ENCODE measurements at regions not wholly inside any gene's neighbourhood (a gene's known extent, or its start where the extent isn't known, plus 50 kb on each side); places are given as distances from the start of the nearest gene placed in this dataset.

DNA sequence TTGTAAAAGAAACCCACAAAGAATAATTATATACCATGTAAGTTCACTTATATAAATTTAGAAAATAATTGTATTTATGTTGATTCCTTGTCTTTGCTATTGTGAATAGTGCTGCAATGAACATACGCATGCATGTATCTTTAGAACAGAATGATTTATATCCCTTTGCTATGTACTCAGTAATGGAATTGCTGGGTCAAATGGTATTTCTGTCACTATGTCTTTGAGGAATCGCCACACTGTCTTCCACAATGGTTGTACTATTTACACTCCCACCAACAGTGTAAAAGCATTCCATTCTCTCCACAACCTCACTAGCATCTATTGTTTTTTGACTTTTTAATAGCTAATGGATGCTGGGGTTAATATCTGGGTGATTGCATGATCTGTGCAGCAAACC is 149.4 kb upstream of the CNTN3 start:
- no peak for DNase-seq (ENCODE audit: low read depth)

GRCh38 chr3:74756674-74757073 is 142.2 kb upstream of the CNTN3 start:
- no peak overlapping the region for H3K4me3 ChIP-seq (ENCODE audit: low read depth, low read length)
- no peak for TF ChIP-seq CTCF (conservative IDR thresholded peaks at IDR 0.05; ENCODE audit: low read depth, low read length)
- DNase-seq (ENCODE audit: low read depth), result no peak

More for the DNA sequence above, 149.4 kb upstream of the CNTN3 start:
- no peak for TF ChIP-seq CTCF (conservative IDR thresholded peaks at IDR 0.05; ENCODE audit: low read depth, low read length)
- H3K4me3 ChIP-seq (ENCODE audit: low read depth, low read length), result no peak overlapping the region

DNA sequence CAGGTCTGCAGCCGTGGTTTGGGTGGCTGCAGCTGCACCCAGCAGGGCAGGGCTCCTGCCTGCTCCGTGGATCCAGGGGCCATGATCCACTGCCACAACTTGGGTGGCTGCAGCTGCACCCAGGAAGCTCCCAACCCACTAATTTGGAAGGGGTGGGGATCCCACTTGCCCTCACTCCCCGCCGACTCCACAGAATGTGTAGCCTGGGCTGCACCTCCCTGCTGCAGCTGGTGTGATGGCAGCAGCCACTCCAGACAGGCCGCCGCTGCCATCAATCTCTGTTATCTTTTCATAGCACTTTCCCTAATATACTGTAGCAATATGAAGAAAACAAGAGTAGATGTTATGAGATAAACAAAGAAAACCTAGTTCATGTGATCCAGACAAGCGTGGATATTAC is 137.8 kb upstream of the CNTN3 start:
- no peak for TF ChIP-seq CTCF (conservative IDR thresholded peaks at IDR 0.05; ENCODE audit: low read depth, low read length)
- no peak for DNase-seq (ENCODE audit: low read depth)
- H3K4me3 ChIP-seq (ENCODE audit: low read depth, low read length), result no peak overlapping the region

DNA sequence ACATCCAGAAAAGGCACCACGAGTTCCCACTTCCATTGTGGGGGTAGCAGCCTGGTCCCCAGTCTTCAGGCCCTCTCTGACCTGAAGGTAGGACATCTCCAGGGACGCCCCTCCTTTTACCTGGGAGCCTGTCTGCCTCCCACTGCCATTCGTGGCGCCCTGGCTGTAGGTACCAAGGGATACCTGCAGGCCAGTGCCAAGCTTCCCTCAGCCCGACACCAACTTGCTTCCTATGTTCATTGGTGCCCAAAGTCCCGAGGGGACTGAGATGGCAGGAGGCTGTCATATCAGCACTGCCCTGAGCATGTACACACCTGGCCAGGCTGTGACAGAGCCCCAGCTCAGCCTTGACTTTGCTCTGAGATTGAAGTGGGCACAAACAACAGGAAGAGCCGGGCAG is 137.3 kb upstream of the CNTN3 start:
- no peak for DNase-seq (ENCODE audit: low read depth)
- no peak overlapping the region for H3K4me3 ChIP-seq (ENCODE audit: low read depth, low read length)
- TF ChIP-seq CTCF (conservative IDR thresholded peaks at IDR 0.05; ENCODE audit: low read depth, low read length), result no peak

- no peak for TF ChIP-seq CTCF (conservative IDR thresholded peaks at IDR 0.05; ENCODE audit: low read depth, low read length)
- no peak for DNase-seq (ENCODE audit: low read depth)
- no peak overlapping the region for H3K4me3 ChIP-seq (ENCODE audit: low read depth, low read length)
These were observed 136.4 kb upstream of the CNTN3 start for GRCh38 chr3:74750901-74751300.

DNA sequence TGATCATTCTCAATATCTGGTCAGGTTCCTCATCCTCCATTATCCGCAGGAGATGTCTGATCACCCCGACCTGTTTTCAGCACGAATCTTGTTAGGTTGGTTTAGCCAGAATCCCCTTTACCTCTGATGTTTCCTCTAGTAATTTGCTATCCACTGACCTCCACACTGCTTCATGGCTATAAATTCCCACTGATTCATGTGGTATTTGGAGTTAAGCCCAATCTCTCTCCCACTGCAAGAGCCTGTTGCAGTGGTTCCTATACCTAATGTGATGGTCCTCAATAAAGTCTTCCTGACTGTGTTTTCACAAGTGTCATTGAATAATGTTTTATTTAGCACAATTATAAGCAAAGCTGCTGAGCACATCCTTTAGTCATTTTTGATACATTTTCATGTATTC is 124.8 kb upstream of the CNTN3 start:
- no peak overlapping the region for H3K4me3 ChIP-seq (ENCODE audit: low read depth, low read length)
- no peak for DNase-seq (ENCODE audit: low read depth)
- no peak for TF ChIP-seq CTCF (conservative IDR thresholded peaks at IDR 0.05; ENCODE audit: low read depth, low read length)

DNA sequence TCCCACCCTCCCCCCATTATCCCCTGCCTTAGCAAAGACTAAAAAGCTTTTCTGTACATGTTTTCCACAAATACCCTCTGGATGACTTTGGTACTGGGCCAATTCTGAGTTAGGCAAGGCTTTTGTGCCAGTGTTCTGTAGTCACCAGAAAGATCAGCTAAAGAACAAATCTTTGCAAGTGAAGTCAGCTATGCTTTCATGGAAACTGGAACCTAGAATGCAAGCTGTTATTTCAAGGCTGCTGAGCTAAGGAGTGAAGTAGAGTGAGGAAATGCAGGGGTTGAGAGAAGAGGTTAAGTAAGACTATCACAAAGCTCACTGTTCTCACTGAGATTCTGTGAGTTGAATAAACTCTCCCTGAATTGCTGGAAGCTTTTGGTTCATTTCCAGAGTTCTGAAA is 107.8 kb upstream of the CNTN3 start:
- DNase-seq (ENCODE audit: low read depth), result no peak
- no peak overlapping the region for H3K4me3 ChIP-seq (ENCODE audit: low read depth, low read length)
- no peak for TF ChIP-seq CTCF (conservative IDR thresholded peaks at IDR 0.05; ENCODE audit: low read depth, low read length)
